ENCODE measurements at regions not wholly inside any gene's neighbourhood (a gene's known extent, or its start where the extent isn't known, plus 50 kb on each side); places are given as distances from the start of the nearest gene placed in this dataset.
"Not testable (repeated sequence)": the region's sequence is repeated elsewhere in the genome, so short reads cannot be mapped to it uniquely, and the experiment has no call there.

GRCh38 chr2:128996078-128996477 lies 677.4 kb upstream of the HS6ST1 start:
- DNase-seq (ENCODE audit: low spot score) (no peak), FAIRE-seq (no peak)

- no peak for FAIRE-seq
- DNase-seq (ENCODE audit: low spot score) = no peak
Observed at GRCh38 chr2:128997166-128997866, 678.6 kb upstream of the HS6ST1 start.

GRCh38 chr2:129001926-129002325 lies 683.3 kb upstream of the HS6ST1 start:
- DNase-seq (ENCODE audit: low spot score) (no peak), FAIRE-seq (no peak)

- no peak for FAIRE-seq
- no peak for DNase-seq (ENCODE audit: low spot score)
Observed at GRCh38 chr2:129002751-129003150, 684.1 kb upstream of the HS6ST1 start.

GRCh38 chr2:129004485-129004884 lies 685.8 kb upstream of the HS6ST1 start:
- DNase-seq (ENCODE audit: low spot score) = no peak
- FAIRE-seq = no peak

GRCh38 chr2:129004940-129005490 lies 686.3 kb upstream of the HS6ST1 start:
- DNase-seq (ENCODE audit: low spot score) (no peak), FAIRE-seq (no peak)

GRCh38 chr2:129006135-129006886 lies 687.6 kb upstream of the HS6ST1 start:
- no peak for FAIRE-seq
- no peak for DNase-seq (ENCODE audit: low spot score)

GRCh38 chr2:129006901-129007300 lies 688.2 kb upstream of the HS6ST1 start:
- DNase-seq (ENCODE audit: low spot score) = no peak
- no peak for FAIRE-seq

GRCh38 chr2:129008055-129008880 lies 689.6 kb upstream of the HS6ST1 start:
- no peak for FAIRE-seq
- DNase-seq (ENCODE audit: low spot score) = no peak

- FAIRE-seq = no peak
- no peak for DNase-seq (ENCODE audit: low spot score)
Observed at GRCh38 chr2:129008881-129009554, 690.4 kb upstream of the HS6ST1 start.

- FAIRE-seq (no peak), DNase-seq (ENCODE audit: low spot score) (no peak)
Observed at GRCh38 chr2:129009555-129010146, 691.0 kb upstream of the HS6ST1 start.

- FAIRE-seq (no peak), DNase-seq (ENCODE audit: low spot score) (no peak)
Observed at GRCh38 chr2:129010262-129010661, 691.6 kb upstream of the HS6ST1 start.

- FAIRE-seq (no peak), DNase-seq (ENCODE audit: low spot score) (no peak)
Observed at GRCh38 chr2:129011466-129012061, 692.9 kb upstream of the HS6ST1 start.

- no peak for FAIRE-seq
- no peak for DNase-seq (ENCODE audit: low spot score)
Observed at GRCh38 chr2:129014432-129014831, 695.8 kb upstream of the HS6ST1 start.

- no peak for DNase-seq (ENCODE audit: low spot score)
Observed at GRCh38 chr2:129015397-129016285, 697.0 kb upstream of the HS6ST1 start.

GRCh38 chr2:129016972-129017371 lies 698.3 kb upstream of the HS6ST1 start:
- FAIRE-seq (no peak), DNase-seq (ENCODE audit: low spot score) (no peak)

More at GRCh38 chr2:129015397-129016285, 697.0 kb upstream of the HS6ST1 start:
- no peak for FAIRE-seq

GRCh38 chr2:129024796-129025195 lies 706.1 kb upstream of the HS6ST1 start:
- FAIRE-seq = no peak

GRCh38 chr2:129035992-129036391 lies 717.3 kb upstream of the HS6ST1 start:
- no peak for FAIRE-seq

More at GRCh38 chr2:129024796-129025195, 706.1 kb upstream of the HS6ST1 start:
- no peak for DNase-seq (ENCODE audit: low spot score)

GRCh38 chr2:129043677-129044076 lies 725.0 kb upstream of the HS6ST1 start:
- not testable (repeated sequence) for FAIRE-seq; DNase-seq (ENCODE audit: low spot score)

More at GRCh38 chr2:129035992-129036391, 717.3 kb upstream of the HS6ST1 start:
- DNase-seq (ENCODE audit: low spot score) = no peak

Data from RCC 7860 (cell line).